H1 (cell line): ENCODE measurements at regions not wholly inside any gene's neighbourhood (a gene's known extent, or its start where the extent isn't known, plus 50 kb on each side); places are given as distances from the start of the nearest gene placed in this dataset.

Experiments used
- BRCA1 ChIP-seq: IDR thresholded peaks from 2 replicates; pipeline ENCODE4 v1.6.1; 2012; ENCODE audit warnings: low read depth, low read length, improper control_type of control experiment
- CBX5 ChIP-seq: fragments of 300-800, 300-1000 bp; sonication (generic); IDR thresholded peaks from 2 replicates; pipeline ENCODE4 v1.7.1; 2016; ENCODE audit warnings: antibody characterized with exemption, low read length, low read depth
- JUN ChIP-seq: IDR thresholded peaks from 2 replicates; pipeline ENCODE4 v1.6.1; 2011; ENCODE audit warnings: low read depth, mild to moderate bottlenecking, improper control_type of control experiment, low read length
- JUND ChIP-seq: IDR thresholded peaks from 2 replicates; pipeline ENCODE4 v1.6.1; 2011; ENCODE audit warnings: mild to moderate bottlenecking, improper control_type of control experiment, low read length
- KDM1A ChIP-seq: fragments of 200-600, 300-600 bp; sonication (generic); IDR thresholded peaks from 2 replicates; pipeline ENCODE4 v1.7.1; 2016; ENCODE audit warnings: mild to moderate bottlenecking, low read length, borderline replicate concordance
- NANOG ChIP-seq: IDR thresholded peaks from 2 replicates; pipeline ENCODE4 v1.6.1; 2011; ENCODE audit warnings: low read length, low read depth, mild to moderate bottlenecking, inconsistent platforms; ENCODE audit not compliant: insufficient read depth, poor library complexity, severe bottlenecking
- NRF1 ChIP-seq: IDR thresholded peaks from 2 replicates; pipeline ENCODE4 v1.6.1; 2011; ENCODE audit warnings: mild to moderate bottlenecking, low read depth, low read length, improper control_type of control experiment
- RBBP5 ChIP-seq: IDR thresholded peaks from 2 replicates; pipeline ENCODE4 v1.7.1; 2012; ENCODE audit warnings: low read depth, mild to moderate bottlenecking, inconsistent platforms, low read length, moderate library complexity, borderline replicate concordance
- SAP30 ChIP-seq: fragments of 300-600 bp; sonication (generic); IDR thresholded peaks from 2 replicates; pipeline ENCODE4 v1.7.1; 2012; ENCODE audit warnings: low read length, moderate library complexity, mild to moderate bottlenecking, inconsistent platforms; ENCODE audit not compliant: insufficient read depth, insufficient replicate concordance
- TF ChIP-seq, protein P1 (sequence below): fragments of 300-600 bp; sonication (generic); IDR thresholded peaks from 2 replicates; pipeline ENCODE4 v1.7.1; 2012; ENCODE audit warnings: low read length, moderate library complexity, mild to moderate bottlenecking, inconsistent platforms; ENCODE audit not compliant: insufficient replicate concordance

DNA sequence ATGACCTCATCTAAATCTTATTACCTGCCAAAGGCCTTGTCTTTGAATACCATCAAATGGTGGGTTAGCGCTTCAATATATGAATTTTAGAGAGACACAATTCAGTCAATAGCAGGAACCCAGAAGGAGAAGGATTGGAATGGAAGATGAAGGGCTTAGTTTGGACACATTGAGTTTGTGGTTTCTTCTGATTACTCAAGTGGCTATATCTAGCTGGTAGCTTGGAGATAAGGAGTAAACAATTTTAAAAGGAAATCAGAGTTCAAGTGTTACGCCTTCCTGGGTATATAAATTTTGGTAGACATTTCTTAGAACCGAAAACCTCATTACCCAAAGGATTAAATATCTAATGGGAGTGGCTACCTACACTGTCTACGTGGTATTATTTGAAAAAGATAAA is 80.2 kb downstream of the RGS2 start (continued):
- TF ChIP-seq, protein P1, sequence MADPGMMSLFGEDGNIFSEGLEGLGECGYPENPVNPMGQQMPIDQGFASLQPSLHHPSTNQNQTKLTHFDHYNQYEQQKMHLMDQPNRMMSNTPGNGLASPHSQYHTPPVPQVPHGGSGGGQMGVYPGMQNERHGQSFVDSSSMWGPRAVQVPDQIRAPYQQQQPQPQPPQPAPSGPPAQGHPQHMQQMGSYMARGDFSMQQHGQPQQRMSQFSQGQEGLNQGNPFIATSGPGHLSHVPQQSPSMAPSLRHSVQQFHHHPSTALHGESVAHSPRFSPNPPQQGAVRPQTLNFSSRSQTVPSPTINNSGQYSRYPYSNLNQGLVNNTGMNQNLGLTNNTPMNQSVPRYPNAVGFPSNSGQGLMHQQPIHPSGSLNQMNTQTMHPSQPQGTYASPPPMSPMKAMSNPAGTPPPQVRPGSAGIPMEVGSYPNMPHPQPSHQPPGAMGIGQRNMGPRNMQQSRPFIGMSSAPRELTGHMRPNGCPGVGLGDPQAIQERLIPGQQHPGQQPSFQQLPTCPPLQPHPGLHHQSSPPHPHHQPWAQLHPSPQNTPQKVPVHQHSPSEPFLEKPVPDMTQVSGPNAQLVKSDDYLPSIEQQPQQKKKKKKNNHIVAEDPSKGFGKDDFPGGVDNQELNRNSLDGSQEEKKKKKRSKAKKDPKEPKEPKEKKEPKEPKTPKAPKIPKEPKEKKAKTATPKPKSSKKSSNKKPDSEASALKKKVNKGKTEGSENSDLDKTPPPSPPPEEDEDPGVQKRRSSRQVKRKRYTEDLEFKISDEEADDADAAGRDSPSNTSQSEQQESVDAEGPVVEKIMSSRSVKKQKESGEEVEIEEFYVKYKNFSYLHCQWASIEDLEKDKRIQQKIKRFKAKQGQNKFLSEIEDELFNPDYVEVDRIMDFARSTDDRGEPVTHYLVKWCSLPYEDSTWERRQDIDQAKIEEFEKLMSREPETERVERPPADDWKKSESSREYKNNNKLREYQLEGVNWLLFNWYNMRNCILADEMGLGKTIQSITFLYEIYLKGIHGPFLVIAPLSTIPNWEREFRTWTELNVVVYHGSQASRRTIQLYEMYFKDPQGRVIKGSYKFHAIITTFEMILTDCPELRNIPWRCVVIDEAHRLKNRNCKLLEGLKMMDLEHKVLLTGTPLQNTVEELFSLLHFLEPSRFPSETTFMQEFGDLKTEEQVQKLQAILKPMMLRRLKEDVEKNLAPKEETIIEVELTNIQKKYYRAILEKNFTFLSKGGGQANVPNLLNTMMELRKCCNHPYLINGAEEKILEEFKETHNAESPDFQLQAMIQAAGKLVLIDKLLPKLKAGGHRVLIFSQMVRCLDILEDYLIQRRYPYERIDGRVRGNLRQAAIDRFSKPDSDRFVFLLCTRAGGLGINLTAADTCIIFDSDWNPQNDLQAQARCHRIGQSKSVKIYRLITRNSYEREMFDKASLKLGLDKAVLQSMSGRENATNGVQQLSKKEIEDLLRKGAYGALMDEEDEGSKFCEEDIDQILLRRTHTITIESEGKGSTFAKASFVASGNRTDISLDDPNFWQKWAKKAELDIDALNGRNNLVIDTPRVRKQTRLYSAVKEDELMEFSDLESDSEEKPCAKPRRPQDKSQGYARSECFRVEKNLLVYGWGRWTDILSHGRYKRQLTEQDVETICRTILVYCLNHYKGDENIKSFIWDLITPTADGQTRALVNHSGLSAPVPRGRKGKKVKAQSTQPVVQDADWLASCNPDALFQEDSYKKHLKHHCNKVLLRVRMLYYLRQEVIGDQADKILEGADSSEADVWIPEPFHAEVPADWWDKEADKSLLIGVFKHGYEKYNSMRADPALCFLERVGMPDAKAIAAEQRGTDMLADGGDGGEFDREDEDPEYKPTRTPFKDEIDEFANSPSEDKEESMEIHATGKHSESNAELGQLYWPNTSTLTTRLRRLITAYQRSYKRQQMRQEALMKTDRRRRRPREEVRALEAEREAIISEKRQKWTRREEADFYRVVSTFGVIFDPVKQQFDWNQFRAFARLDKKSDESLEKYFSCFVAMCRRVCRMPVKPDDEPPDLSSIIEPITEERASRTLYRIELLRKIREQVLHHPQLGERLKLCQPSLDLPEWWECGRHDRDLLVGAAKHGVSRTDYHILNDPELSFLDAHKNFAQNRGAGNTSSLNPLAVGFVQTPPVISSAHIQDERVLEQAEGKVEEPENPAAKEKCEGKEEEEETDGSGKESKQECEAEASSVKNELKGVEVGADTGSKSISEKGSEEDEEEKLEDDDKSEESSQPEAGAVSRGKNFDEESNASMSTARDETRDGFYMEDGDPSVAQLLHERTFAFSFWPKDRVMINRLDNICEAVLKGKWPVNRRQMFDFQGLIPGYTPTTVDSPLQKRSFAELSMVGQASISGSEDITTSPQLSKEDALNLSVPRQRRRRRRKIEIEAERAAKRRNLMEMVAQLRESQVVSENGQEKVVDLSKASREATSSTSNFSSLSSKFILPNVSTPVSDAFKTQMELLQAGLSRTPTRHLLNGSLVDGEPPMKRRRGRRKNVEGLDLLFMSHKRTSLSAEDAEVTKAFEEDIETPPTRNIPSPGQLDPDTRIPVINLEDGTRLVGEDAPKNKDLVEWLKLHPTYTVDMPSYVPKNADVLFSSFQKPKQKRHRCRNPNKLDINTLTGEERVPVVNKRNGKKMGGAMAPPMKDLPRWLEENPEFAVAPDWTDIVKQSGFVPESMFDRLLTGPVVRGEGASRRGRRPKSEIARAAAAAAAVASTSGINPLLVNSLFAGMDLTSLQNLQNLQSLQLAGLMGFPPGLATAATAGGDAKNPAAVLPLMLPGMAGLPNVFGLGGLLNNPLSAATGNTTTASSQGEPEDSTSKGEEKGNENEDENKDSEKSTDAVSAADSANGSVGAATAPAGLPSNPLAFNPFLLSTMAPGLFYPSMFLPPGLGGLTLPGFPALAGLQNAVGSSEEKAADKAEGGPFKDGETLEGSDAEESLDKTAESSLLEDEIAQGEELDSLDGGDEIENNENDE: no peak
- TF ChIP-seq BRCA1 (no peak), SAP30 (no peak), CBX5 (no peak), NRF1 (no peak), JUN (no peak), RBBP5 (no peak), NANOG (no peak), KDM1A (no peak), JUND (no peak)
